Epithelial cell of proximal tubule (primary cell): ENCODE measurements at regions not wholly inside any gene's neighbourhood (a gene's known extent, or its start where the extent isn't known, plus 50 kb on each side); places are given as distances from the start of the nearest gene placed in this dataset.

Experiments used
- DNase-seq: peaks from one replicate; pipeline ENCODE4 v3.0.0-alpha.2; 2011; ENCODE audit warnings: low read depth
- H3K4me3 ChIP-seq: 2 replicates; pipeline ENCODE4 v1.5.1; 2011; ENCODE audit warnings: low read depth, mild to moderate bottlenecking, low read length
- CTCF ChIP-seq: conservative IDR thresholded peaks from 2 replicates; pipeline ENCODE4 v1.5.1; 2012; ENCODE audit warnings: low read depth, mild to moderate bottlenecking, low read length

DNA sequence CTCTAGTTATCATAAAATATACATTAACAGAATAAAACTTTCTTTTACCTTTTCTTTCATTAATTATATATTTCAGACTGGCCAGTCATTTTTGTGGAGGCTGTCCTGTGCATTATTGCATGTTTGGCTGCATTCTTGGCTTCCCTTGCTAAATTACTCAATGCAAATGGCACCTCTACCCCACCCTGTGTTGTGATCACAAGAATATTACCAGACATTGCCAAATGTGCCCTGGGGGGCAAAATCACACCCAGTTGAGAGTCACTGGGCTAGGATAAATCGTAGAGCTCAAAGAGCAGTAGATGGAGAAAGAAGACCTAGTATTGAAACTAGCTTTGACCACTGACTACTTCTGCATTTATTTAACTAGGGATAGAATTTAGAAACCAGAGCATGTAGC is 1257.8 kb upstream of the TENM4 start:
- no peak overlapping the region for H3K4me3 ChIP-seq
- no peak for TF ChIP-seq CTCF
- DNase-seq, result no peak

DNA sequence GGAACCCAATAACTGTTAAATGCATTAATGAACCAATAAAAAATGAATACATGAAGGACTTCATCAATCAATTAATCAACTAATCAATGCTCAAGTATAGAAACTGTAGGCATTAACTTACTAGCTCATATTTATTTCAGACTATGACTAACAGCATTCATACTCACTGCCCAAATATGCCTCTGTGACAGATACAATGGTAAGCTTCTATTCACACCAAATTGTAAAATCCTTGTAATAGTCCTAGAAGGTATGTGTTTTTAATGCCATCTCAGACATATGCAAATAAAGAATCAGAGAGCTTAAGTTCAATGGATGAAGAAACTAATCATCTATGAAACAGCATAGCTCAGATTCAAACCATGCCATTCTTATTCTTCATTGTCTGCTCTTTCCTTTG is 1253.6 kb upstream of the TENM4 start:
- no peak for TF ChIP-seq CTCF
- no peak for DNase-seq
- H3K4me3 ChIP-seq, result no peak overlapping the region

- no peak for TF ChIP-seq CTCF
- no peak for DNase-seq
Measured at GRCh38 chr11:80687941-80688340, 1247.1 kb upstream of the TENM4 start.

DNA sequence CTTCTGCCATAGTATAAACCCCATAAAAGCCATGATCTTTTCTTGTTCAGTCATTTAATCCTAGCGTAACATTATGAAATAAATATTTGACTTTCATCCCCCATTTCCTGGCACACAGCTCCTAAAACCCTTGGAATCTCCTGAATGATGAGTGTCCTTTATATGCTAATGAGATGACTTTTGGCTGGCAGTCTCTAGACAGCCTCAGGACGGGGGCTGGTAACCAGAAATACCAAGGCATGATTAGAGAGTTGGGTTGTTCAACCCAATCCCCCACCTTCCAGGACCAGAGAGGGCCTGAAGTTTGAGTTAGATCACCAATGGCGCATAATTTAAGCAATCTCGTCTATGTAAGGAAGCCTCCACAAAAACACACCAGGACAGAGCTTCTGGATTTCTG is 1246.1 kb upstream of the TENM4 start:
- no peak overlapping the region for H3K4me3 ChIP-seq
- DNase-seq, result no peak
- TF ChIP-seq CTCF, result no peak

More at GRCh38 chr11:80687941-80688340, 1247.1 kb upstream of the TENM4 start:
- H3K4me3 ChIP-seq, result no peak overlapping the region

DNA sequence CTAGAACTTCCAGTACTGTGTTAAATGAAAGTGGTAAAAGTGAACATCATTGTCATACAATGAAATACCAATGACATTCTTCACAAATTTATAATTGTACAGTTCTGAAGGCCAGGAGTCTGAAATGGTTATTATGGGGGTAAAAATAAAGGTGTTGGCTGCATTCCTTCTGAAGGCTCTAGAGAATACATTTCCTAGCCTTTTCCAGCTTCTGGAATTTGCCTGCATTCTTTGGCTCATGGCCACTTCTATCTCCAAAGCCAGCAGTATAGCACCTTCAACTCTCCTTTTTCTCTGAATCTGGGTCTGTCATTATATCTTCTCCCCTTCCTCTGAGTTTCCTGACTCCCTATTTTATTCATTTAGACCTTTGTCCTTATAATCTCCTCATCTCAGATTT is 1232.7 kb upstream of the TENM4 start:
- DNase-seq, result no peak
- no peak for TF ChIP-seq CTCF
- no peak overlapping the region for H3K4me3 ChIP-seq

GRCh38 chr11:80669620-80670019 is 1228.8 kb upstream of the TENM4 start:
- TF ChIP-seq CTCF, result no peak
- DNase-seq, result no peak
- no peak overlapping the region for H3K4me3 ChIP-seq

DNA sequence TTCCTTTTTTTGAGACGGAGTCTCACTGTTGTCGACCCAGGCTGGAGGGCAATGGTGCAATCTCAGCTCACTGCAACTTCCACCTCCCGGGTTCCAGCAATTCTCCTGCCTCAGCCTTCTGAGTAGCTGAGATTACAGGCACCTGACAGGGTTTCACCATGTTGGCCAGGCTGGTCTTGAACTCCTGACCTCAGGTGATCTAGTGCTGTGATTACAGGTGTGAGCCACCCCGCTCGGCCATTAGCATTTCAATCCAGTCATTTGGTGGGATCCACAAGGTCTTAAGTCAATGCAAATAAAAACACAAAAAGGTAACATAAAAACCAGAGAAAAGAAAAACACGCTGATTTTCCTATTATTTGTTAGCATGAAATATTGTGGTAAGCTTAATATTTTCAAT is 1227.2 kb upstream of the TENM4 start:
- DNase-seq, result no peak
- no peak overlapping the region for H3K4me3 ChIP-seq
- no peak for TF ChIP-seq CTCF
